ENCODE measurements at regions not wholly inside any gene's neighbourhood (a gene's known extent, or its start where the extent isn't known, plus 50 kb on each side); places are given as distances from the start of the nearest gene placed in this dataset.
A peak's percentile ranks its signal among the peaks of the same experiment; 100 is the strongest.
"Not testable (repeated sequence)": the region's sequence is repeated elsewhere in the genome, so short reads cannot be mapped to it uniquely, and the experiment has no call there.

- H3K9me3 Mint-ChIP-seq: peaks cover 2% of the 10 kb centered on the region
- ATAC-seq (ENCODE audit: low read depth): no peak
- H3K4me1 Mint-ChIP-seq: peaks cover 6% of the 10 kb centered on the region
- H3K36me3 Mint-ChIP-seq: peaks cover 2% of the 10 kb centered on the region
- DNase-seq: no peak
- H3K27me3 Mint-ChIP-seq: peaks cover 4% of the 10 kb centered on the region
- H3K27ac Mint-ChIP-seq: no peak overlapping the region
- POLR2A ChIA-PET: no interaction called here
- no peak overlapping the region for H3K4me3 Mint-ChIP-seq
Measured at GRCh38 chr10:8316284-8316683, 261.8 kb downstream of the GATA3 start.

- H3K27me3 Mint-ChIP-seq: peaks cover 11% of the 10 kb centered on the region
- H3K27ac Mint-ChIP-seq; H3K9me3 Mint-ChIP-seq; H3K4me3 Mint-ChIP-seq; POLR2A ChIA-PET; H3K36me3 Mint-ChIP-seq; H3K4me1 Mint-ChIP-seq; DNase-seq; ATAC-seq (ENCODE audit: low read depth): not testable (repeated sequence)
Measured at GRCh38 chr10:8318429-8318828, 263.9 kb downstream of the GATA3 start.

GRCh38 chr10:8318956-8319355 is 264.5 kb downstream of the GATA3 start:
- no peak overlapping the region for H3K27ac Mint-ChIP-seq
- no peak overlapping the region for H3K4me3 Mint-ChIP-seq
- H3K4me1 Mint-ChIP-seq: peaks cover 6% of the 10 kb centered on the region
- peaks cover 2% of the 10 kb centered on the region for H3K36me3 Mint-ChIP-seq
- peaks cover 1% of the 10 kb centered on the region for H3K9me3 Mint-ChIP-seq
- ATAC-seq (ENCODE audit: low read depth) (no peak), DNase-seq (no peak)
- POLR2A ChIA-PET: no interaction called here
- H3K27me3 Mint-ChIP-seq: peaks cover 14% of the 10 kb centered on the region

- no peak for DNase-seq
- POLR2A ChIA-PET: no interaction called here
- Mint-ChIP-seq H3K27me3 (peaks cover 14% of the 10 kb centered on the region), H3K4me3 (no peak overlapping the region), H3K9me3 (peaks cover 1% of the 10 kb centered on the region), H3K4me1 (peaks cover 3% of the 10 kb centered on the region), H3K36me3 (peaks cover 2% of the 10 kb centered on the region), H3K27ac (no peak overlapping the region)
- ATAC-seq (ENCODE audit: low read depth): no peak
Measured at GRCh38 chr10:8319704-8320103, 265.2 kb downstream of the GATA3 start.

GRCh38 chr10:8321990-8322389 is 267.5 kb downstream of the GATA3 start:
- H3K4me3 Mint-ChIP-seq: no peak overlapping the region
- H3K4me1 Mint-ChIP-seq: peaks cover 4% of the 10 kb centered on the region

GRCh38 chr10:8323428-8324054 is 269.1 kb downstream of the GATA3 start:
- H3K4me1 Mint-ChIP-seq: peaks cover 4% of the 10 kb centered on the region
- ATAC-seq (ENCODE audit: low read depth) (no peak), DNase-seq (no peak)
- no peak overlapping the region for H3K4me3 Mint-ChIP-seq
- POLR2A ChIA-PET: interaction anchor here (0.9 kb wide), 1 partner anchor 506 kb away, joined by 4 read pairs; the partner anchor contains the start of gene TAF3
- peaks cover 4% of the 10 kb centered on the region for H3K36me3 Mint-ChIP-seq
- H3K27me3 Mint-ChIP-seq: peaks cover 16% of the 10 kb centered on the region
- no peak overlapping the region for H3K27ac Mint-ChIP-seq
- H3K9me3 Mint-ChIP-seq: peaks cover 1% of the 10 kb centered on the region

More at GRCh38 chr10:8321990-8322389, 267.5 kb downstream of the GATA3 start:
- Mint-ChIP-seq H3K27ac (no peak overlapping the region), H3K9me3 (peaks cover 1% of the 10 kb centered on the region), H3K36me3 (peaks cover 4% of the 10 kb centered on the region), H3K27me3 (peaks cover 16% of the 10 kb centered on the region)
- no peak for DNase-seq
- ATAC-seq (ENCODE audit: low read depth): no peak
- POLR2A ChIA-PET: no interaction called here

- Mint-ChIP-seq H3K36me3 (peaks cover 4% of the 10 kb centered on the region), H3K4me3 (no peak overlapping the region), H3K4me1 (peaks cover 11% of the 10 kb centered on the region), H3K27me3 (peaks cover 19% of the 10 kb centered on the region), H3K27ac (no peak overlapping the region), H3K9me3 (peaks cover 2% of the 10 kb centered on the region)
- ATAC-seq (ENCODE audit: low read depth) (no peak), DNase-seq (no peak)
- POLR2A ChIA-PET: no interaction called here
Measured at GRCh38 chr10:8325024-8325980, 270.8 kb downstream of the GATA3 start.

GRCh38 chr10:8326396-8327139 is 272.1 kb downstream of the GATA3 start:
- Mint-ChIP-seq H3K9me3 (peaks cover 2% of the 10 kb centered on the region), H3K4me3 (no peak overlapping the region), H3K27me3 (peaks cover 15% of the 10 kb centered on the region), H3K36me3 (peaks cover 4% of the 10 kb centered on the region), H3K4me1 (peaks cover 23% of the 10 kb centered on the region), H3K27ac (no peak overlapping the region)
- POLR2A ChIA-PET: no interaction called here
- DNase-seq (no peak), ATAC-seq (ENCODE audit: low read depth) (no peak)

- H3K36me3 Mint-ChIP-seq: peaks cover 4% of the 10 kb centered on the region
- H3K9me3 Mint-ChIP-seq: peaks cover 2% of the 10 kb centered on the region
- ATAC-seq (ENCODE audit: low read depth): no peak
- no peak overlapping the region for H3K27ac Mint-ChIP-seq
- DNase-seq: no peak
- no peak overlapping the region for H3K4me3 Mint-ChIP-seq
- POLR2A ChIA-PET: no interaction called here
- peaks cover 15% of the 10 kb centered on the region for H3K27me3 Mint-ChIP-seq
- peaks cover 28% of the 10 kb centered on the region for H3K4me1 Mint-ChIP-seq
Measured at GRCh38 chr10:8327140-8327423, 272.6 kb downstream of the GATA3 start.

GRCh38 chr10:8331387-8331786 is 276.9 kb downstream of the GATA3 start:
- ATAC-seq (ENCODE audit: low read depth) (no peak), DNase-seq (peak; percentile 35)
- Mint-ChIP-seq H3K9me3 (peaks cover 2% of the 10 kb centered on the region), H3K4me3 (peak overlapping the region; percentile 96), H3K4me1 (peaks cover 33% of the 10 kb centered on the region), H3K36me3 (peaks cover 2% of the 10 kb centered on the region), H3K27ac (peak overlapping the region; percentile 88), H3K27me3 (peaks cover 4% of the 10 kb centered on the region)
- POLR2A ChIA-PET: interaction anchor here (1.0 to 2.2 kb wide), 8 partner anchors 72 to 543 kb away, joined by 3 to 30 read pairs (median 9); partner anchors contain the start of genes ATP5F1C, GATA3 and KIN

GRCh38 chr10:8331896-8332729 is 277.6 kb downstream of the GATA3 start:
- Mint-ChIP-seq H3K36me3 (peaks cover 2% of the 10 kb centered on the region), H3K4me1 (peaks cover 33% of the 10 kb centered on the region), H3K4me3 (peak overlapping the region; percentile 96), H3K9me3 (peaks cover 2% of the 10 kb centered on the region), H3K27ac (peak overlapping the region; percentile 88), H3K27me3 (peaks cover 4% of the 10 kb centered on the region)
- DNase-seq: peak; percentile 85
- POLR2A ChIA-PET: interaction anchor here (0.7 to 2.2 kb wide), 14 partner anchors 22 to 544 kb away, joined by 3 to 30 read pairs (median 4); partner anchors contain the start of genes ATP5F1C, GATA3 and KIN
- ATAC-seq (ENCODE audit: low read depth): peak; percentile 97

- Mint-ChIP-seq H3K27me3 (peaks cover 4% of the 10 kb centered on the region), H3K4me3 (peak overlapping the region; percentile 96), H3K4me1 (peaks cover 33% of the 10 kb centered on the region), H3K27ac (peak overlapping the region; percentile 88), H3K36me3 (peaks cover 2% of the 10 kb centered on the region), H3K9me3 (peaks cover 2% of the 10 kb centered on the region)
- POLR2A ChIA-PET: interaction anchor here (0.7 to 2.2 kb wide), 13 partner anchors 22 to 545 kb away, joined by 3 to 30 read pairs (median 5); partner anchors contain the start of genes ATP5F1C, GATA3 and KIN
- DNase-seq: no peak
- ATAC-seq (ENCODE audit: low read depth): no peak
Measured at GRCh38 chr10:8332730-8333111, 278.2 kb downstream of the GATA3 start.

Data from activated naive CD8-positive, alpha-beta T cell treated with anti-CD3 and anti-CD28 coated beads, Interleukin-2, amount 10 ng/mL, durations not matched to agents 7 days and 5 days (primary cell).